Suprapubic skin (tissue), 3 donors: ENCODE measurements at regions not wholly inside any gene's neighbourhood (a gene's known extent, or its start where the extent isn't known, plus 50 kb on each side); places are given as distances from the start of the nearest gene placed in this dataset.

Experiments used
- POLR2A ChIP-seq, 2 donors: fragments of 450-650 bp; IDR thresholded peaks; one replicate each; pipeline ENCODE4 v1.6.1; 2017; ENCODE audit warnings: antibody characterized with exemption in 2 of 2, mild to moderate bottlenecking in 2 of 2, moderate library complexity in 2 of 2
- TF ChIP-seq, protein P1 (sequence below), 2 donors: fragments of 200-600 bp in 1 of 2; fragments of 450-650 bp in 1 of 2; sonication (generic) in 1 of 2; IDR thresholded peaks; one replicate each; pipeline ENCODE4 v1.5.1; 2016 to 2019; ENCODE audit warnings: antibody characterized with exemption in 2 of 2, mild to moderate bottlenecking in 1 of 2, moderate library complexity in 1 of 2

GRCh38 chr11:70624598-70624993, 226.3 kb downstream of the CTTN start:
- TF ChIP-seq, protein P1, sequence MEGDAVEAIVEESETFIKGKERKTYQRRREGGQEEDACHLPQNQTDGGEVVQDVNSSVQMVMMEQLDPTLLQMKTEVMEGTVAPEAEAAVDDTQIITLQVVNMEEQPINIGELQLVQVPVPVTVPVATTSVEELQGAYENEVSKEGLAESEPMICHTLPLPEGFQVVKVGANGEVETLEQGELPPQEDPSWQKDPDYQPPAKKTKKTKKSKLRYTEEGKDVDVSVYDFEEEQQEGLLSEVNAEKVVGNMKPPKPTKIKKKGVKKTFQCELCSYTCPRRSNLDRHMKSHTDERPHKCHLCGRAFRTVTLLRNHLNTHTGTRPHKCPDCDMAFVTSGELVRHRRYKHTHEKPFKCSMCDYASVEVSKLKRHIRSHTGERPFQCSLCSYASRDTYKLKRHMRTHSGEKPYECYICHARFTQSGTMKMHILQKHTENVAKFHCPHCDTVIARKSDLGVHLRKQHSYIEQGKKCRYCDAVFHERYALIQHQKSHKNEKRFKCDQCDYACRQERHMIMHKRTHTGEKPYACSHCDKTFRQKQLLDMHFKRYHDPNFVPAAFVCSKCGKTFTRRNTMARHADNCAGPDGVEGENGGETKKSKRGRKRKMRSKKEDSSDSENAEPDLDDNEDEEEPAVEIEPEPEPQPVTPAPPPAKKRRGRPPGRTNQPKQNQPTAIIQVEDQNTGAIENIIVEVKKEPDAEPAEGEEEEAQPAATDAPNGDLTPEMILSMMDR (IDR thresholded peaks at IDR 0.05), result no peak
- no peak for TF ChIP-seq POLR2A (IDR thresholded peaks at IDR 0.05)
